NCI-H2171 (cell line): ENCODE measurements at regions not wholly inside any gene's neighbourhood (a gene's known extent, or its start where the extent isn't known, plus 50 kb on each side); places are given as distances from the start of the nearest gene placed in this dataset.

Experiments used
- DNase-seq: peaks from one replicate; lab custom pipeline; 2025; lab: John Stamatoyannopoulos, UW

DNA sequence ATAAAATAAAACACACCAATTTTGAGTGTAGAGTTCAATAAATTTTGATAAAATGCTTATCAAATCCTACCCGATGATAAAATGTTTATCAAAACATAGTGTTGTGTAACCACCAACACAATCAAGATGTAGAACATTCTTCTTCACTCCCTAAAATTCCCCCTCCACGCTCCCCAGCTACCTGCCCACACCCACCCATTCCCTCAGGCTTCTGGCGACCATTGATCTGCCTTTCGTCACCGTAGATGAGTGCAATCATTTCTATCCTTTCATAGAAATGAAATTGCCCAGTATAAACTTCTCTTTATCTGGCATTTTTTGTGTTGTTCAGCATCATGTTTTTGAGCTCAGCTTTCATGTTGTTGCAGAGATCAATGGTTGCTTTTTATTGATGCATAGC is 90.7 kb upstream of the TBX3 start:
- DNase-seq: no peak

DNA sequence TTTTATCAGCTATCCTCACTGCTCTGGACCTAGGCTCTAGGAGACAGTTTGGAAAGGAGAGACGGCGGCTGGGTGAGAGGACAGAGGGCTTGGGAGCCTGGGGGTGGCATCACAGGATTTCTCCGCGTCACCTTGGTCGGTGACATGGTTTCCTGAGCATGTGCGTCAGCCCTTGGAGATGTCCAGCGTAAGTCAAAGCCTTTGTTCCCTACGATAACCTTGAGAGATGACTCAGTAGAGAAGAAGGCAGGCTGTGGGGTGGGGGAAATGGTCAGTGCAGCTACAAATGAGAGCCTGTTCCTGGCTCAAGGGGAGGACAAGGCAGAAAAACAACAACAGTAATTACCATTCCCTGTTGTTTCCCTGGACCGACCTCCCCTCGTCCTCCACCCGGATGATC is 90.2 kb upstream of the TBX3 start:
- no peak for DNase-seq

DNA sequence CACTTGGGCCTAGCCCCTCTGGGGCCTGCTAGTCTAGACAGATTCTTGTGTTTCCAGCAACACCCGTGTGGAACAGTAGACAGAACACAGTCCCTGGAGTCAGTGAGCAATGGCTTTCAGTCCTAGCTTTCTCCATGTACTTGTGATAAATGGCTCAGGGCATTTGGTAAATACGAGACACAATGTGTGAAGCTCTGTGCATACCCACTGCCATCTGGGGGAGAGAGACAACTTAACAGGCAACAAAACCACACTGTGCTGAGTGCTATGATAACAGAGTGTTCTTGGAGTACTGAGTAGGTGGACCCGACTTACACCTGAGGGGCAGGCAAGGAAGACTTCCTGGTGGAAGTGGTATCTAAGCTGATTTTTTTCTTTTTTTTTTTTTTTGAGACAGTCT is 86.3 kb upstream of the TBX3 start:
- DNase-seq: no peak

DNA sequence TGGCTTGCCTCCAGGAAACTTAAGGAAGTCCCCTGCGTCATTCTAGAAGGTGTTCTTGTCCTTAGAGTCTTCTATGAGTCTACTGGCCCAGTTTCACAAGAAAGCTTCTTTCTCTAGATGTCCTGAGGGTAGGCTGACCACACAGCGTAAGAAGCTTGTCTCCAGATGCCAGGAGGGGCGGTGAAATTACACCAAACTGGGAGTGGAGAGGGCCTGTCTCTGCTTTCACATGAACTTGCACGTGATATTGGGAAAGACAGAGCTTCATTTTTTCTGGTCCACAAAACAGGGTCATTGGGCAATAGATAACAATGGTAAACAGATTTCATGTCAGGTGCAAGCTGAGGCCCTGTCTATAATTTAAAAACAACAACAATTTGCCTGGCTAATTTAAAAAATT is 85.7 kb upstream of the TBX3 start:
- DNase-seq: no peak

DNA sequence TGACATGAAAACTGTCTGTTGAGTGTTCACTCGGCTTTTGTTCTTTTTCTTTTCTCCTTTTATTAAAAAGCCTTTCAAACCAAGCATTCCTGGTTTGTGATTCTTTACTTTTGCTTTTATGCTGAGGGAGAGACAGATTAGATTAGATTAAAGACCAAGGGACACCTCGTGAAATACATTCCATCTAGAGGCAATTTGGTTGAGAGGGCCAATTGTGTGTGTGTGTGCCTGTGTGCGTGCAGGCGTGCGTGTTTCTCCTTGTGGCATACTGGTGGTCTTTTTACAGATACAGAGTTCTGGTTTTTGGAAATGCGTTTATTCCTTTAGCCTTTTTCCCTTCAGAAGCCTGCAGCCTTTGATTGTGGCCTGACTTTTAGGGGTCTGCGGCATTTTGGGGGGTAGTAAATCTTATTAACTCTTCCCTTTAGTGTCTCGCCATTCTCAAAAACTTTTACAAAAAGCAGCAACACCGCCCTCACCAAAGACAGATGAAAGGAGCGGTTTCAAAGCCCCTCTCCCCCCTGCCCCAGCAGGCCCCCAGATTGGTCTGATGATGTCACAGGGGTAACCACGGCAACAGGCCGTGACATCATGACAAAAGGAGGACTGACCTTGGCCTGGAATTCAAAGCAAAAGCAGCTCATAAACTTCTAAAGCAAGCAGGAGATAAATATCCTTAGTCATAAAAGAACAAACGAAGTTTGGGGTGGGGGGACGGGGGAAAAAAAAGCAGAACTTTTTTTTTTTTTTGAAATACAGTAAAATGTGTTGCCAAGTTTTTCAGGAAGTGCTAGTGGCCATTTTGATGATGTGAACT is 84.1 kb upstream of the TBX3 start:
- DNase-seq: no peak

DNA sequence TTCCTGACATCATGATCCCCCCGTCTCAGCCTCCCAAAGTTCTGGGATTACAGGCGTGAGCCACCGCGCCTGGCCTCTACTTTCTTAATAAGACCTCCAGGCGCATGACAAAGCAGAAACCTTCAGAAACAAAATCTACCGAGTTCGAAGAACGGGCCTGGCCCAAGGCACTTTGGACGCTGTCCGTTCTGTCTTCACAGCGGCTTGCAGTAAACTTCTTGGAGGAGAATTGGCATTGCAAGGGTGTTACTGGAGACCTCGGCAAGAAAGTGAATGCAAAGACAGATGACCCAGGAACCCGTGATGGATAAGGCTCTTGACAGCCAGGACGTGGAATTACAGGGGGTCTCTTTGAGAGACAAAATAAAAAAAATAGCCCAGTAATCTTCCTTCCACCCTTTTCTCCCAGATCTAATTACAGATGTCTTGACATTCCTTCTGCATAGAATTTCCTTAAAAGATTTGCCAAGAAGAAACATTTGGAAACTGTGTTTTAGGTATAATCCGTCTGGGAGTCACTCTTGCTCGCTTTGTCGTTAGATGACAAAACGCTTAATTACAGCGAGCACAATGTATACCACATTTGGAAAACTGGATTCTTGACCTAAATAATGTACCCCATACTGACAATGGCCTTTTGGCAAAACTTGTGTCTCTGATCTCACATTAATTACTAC is 83.2 kb upstream of the TBX3 start:
- no peak for DNase-seq

DNA sequence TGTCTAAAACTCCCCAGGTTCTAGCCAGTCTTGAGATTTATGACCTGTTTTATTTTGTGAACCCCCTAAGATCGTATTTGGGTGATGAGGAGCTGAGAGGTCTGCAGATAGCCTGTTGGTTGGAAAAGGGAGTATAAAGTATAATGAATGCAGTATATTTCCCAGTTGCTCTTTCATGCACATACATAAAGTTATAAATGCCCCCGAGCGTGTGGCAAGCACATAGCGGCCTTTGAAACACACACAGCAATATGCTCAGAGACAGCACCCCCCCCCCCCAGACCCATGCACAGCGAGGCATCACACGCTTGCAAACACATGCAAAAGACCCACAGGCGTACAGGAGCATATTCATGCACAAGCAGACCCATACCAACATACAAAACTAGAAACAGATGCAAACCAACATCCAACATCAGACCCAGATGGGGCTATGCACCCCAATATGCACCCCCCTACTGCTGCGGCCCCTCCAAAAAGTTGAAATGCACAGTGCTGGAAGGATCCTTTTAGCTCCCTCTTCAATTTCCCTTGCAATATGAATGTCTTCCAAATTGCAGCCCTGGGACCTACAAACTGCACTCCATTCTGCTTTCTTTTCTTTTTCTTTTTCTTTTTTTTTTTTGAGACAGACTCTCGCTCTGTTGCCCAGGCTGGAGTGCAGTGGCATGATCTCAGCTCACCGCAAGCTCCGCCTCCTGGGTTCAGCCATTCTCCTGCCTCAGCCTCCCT is 82.2 kb upstream of the TBX3 start:
- DNase-seq: no peak

DNA sequence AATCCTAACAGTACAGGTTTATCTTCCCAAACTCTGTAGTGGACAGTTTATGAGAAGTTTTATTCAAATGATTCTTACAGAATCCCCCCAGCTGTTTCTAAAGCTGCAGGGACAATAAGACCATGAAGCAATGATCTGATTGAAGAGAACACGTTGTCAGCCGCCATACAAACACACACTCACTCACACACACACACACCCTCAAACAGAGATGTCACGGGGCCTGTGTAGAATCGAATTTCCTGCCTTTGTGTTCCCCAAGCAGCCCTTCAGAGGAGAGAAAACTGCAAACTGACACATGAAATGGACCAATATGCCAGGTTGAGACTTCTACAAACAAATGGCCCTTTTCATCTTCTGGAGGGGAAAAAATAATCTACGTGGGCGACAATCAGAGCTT is 80.5 kb upstream of the TBX3 start:
- DNase-seq: no peak

DNA sequence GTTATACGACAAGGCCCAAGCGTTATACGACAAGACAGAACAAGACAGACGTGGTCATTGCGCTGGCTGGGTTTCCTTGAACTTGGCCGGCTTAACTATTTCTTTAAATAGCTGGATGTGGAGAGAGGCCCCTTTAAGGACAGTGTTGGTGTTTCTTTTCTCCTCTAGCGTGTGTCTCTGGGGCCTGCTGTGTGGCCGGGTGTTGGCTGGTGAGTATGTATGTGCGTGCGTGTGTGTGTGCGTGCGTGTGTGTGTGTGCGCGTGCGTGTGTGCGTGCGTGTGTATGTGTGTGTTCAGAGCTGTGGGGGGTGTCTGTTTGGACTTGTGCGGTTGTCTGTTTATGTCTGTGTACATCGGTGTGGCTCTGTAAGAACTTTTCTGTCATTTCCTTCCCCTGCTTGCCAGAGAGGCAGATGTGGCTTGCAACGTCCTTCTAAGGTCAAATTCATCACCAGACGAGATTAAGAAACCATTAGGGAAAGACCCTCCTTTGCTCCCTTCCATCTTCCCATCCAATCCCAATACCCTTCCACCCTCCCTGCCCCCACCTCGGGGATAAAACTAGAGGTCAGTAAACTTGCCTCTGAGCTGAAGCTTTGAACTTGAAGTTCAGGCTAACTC is 78.6 kb upstream of the TBX3 start:
- no peak for DNase-seq

DNA sequence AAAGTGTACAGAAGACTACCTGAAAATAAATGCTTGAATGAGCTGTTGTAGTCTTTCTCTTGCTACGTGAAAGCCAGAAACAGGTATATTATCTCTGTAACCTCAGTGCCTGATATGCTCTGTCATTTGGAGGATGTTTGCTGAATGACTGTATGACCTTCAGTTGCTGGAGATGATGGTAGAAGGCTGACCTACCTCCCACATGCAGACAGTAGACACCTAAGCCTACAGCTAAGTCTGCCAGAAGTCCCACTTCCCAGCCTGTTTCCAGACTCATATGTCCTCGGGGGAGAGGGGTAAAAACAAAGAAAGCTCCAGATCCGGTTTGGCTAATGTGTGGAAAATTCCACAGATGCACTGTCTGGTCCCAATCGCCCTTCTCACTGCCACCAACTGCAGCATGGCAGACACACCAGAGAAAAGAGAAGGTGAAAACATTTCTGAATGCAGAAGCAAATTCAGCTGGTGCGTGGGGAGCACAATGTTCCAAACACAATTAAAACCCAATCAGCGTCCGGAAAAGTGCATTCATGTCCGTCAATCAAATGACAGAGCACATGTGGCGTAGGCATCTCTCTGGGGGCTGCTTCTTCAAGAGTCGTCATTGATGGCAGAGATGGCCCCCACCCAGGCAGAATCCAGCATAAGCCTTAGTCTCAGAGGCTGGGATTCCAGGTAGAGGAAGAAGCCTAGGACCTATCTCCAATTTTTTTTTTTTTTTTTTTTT is 76.3 kb upstream of the TBX3 start:
- DNase-seq: no peak

DNA sequence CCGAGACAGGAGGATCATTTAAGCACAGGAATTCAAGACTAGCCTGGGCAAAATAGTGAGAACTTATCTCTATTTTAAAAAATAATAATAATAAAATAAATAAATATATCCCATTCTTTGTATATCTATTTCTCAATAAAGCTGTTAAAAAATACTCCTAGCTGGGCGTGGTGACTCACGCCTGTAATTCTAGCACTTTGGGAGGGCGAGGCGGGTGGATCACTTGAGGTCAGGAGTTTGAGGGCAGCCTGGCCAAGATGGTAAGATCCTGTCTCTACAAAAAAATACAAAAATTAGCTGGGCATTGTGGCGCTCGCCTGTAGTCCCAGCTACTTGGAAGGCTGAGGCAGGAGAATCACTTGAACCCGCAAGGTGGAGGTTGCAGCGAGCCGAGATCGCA is 75.7 kb upstream of the TBX3 start:
- DNase-seq: no peak

DNA sequence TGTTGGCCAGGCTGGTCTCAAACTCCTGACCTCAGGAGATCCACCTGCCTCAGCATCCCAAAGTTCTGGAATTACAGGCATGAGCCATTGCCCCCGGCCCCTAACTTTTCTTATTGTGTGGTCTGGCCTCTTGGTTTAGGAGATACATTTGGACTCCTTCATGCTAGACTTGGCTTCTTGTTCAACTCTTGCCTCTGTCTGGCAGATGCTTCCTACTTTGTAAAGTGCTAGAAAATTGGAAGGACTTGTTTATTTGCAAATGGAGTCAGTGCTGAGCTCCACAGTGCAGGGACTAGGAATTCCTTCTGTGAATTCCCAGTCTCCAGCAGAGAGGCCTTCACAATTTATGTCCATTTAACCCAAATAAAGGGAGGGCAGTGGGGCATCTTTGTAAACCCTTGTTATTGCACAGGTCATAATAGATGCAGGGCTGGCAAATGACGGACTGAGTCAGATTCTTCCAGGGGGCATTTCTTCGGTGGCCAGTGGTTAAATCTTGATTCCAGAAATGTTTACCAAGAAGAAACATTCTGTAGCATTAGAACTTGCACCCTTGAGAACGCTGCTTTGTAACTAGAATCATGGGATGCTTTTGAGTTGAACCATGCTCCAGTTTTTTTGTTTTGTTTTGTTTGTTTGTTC is 73.8 kb upstream of the TBX3 start:
- DNase-seq: no peak

DNA sequence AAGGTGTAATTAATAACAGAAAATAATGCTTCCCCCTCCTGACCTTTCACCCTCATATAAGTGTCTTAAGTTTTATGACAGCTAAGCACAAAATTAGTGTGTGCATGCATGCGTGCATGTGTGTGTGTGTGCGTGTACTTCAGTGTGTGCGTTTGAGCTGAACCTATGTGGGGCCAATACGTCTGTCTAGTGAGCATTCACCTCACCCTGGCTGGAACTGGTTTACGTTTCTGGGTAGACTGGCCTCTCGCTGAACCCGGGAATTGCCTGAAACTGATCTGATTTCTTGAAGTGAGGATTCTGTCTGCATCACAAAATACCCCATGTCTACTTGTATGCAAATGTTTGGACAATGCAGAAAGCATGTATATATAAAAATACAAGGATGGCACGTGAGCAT is 68.2 kb upstream of the TBX3 start:
- DNase-seq: no peak

DNA sequence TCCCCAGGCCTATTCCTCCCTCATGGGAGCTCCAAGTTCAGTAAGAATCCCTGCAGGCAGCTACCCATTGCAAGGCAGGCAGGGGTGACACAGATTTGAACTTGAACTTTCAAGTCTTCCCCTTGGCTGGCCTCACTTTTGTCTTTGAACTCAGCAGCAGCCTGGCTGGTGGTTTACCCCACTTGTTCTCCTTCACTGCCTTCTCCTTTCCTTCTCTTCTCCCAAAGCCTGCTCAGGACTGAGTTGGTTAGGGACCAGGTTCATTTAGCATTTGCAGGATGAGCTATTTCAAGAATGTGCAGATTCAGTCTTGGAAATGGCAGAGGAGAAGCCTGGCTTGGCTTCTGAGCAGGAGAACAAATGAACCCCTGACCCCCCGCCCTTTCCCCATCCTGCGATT is 67.7 kb upstream of the TBX3 start:
- DNase-seq: no peak

DNA sequence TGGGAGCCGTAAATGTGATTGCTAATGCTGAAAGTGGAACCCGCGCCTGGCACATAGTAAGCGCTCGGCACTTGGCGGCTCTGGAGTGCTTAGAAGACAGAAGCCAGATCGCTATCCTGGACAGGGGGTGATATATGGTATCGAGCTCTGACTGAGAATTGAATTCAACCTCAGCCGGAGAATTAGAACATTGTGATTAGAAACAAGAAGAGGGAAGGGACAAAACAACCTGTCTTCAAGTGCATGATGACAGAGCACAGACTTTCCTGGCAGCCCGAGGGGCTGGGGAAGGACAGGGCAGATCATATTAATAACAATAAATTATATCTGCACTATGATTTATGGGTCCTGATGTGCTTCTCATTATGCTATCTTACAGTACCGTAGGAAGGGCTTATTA is 66.9 kb upstream of the TBX3 start:
- DNase-seq: no peak

DNA sequence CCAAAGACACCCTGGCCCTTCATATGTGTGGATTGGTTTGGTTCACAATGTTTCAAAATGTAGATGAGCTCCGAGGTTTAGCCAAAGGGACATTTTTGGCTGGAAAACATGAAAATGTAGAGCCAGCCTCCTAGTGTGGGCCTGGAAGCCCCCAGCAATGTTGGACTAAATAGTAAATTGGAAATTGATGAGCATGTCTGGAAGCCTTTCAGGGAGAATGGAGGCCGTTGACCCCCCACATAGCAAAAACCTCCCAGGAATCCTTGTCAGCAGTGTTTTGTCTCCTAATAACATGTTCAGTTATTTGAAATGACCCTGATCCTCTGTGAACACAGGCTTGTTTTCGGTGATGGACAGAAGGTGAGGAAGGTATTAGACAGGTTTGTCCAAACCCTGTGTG is 65.1 kb upstream of the TBX3 start:
- DNase-seq: no peak

DNA sequence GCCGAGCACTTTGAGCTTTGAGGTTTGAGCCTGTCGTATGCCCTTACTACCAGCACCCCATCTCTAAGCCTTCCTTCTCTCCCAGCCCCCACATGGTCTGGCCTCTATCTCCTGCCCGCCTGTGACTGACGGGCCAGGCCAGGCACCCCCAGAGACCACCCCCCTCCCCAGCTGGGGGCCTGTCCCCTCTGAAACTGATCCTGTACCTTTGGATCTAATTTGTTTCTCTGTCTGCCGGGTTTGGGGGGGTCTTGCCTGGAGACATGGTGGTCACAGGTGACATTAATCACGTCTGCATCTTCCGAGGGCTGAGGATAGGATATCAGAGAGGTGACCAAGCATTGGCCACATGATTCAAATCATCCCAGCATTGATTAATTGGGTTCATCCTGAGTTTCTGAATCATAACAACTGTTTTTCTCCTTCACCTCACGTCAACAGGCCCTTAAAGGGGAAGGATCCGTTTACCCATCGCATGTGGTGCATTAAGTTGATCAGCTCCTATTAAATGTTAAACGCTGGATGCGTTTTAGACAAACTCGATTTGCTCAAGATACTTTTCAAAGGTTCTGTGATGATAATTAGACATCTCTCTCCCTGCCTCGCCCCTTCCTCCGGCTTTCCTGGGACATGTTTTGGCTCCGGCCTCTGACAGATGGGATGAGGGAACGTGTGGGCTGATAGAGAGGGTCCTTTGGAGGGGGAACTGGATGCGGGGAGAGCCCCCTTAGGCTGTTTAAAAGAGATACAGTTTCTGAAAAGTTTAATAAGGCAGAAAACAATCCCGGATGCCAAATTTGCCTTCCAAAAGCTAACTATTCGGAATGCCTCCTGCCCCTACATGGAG is 63.3 kb upstream of the TBX3 start:
- DNase-seq: no peak

DNA sequence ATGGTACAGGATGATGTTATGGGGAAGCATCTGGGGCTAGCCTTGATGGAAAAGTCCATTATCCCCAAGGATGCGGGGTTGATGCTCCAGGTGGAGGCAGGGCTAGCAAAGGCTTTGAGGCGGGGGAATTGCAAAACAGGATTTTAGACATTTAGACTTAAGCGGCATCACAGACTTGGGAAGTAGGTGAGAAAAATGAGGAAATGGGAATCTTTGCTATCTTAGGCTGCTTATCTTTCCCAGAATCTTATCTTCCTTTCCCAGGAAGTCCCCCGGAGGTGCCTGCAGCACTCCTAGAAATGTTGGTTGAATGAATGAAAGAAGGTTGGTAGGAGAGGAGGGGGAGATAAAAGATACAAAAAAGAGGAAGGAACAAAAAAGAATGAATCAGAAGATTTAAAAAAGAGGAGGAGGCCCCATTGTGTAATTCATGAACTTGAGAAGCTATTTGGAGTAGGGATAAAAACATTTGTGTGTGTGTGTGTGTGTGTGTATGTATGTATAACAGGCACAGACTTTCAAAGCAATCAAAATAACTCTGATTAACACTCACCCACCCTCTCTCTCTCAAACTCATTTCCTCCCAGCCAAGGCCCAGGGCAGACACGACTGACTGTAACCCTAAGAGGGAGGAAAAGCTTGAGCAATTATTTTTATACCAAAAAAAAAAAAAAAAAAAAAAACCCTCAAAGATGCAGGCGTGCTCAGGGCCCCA is 62.5 kb upstream of the TBX3 start:
- DNase-seq: no peak

DNA sequence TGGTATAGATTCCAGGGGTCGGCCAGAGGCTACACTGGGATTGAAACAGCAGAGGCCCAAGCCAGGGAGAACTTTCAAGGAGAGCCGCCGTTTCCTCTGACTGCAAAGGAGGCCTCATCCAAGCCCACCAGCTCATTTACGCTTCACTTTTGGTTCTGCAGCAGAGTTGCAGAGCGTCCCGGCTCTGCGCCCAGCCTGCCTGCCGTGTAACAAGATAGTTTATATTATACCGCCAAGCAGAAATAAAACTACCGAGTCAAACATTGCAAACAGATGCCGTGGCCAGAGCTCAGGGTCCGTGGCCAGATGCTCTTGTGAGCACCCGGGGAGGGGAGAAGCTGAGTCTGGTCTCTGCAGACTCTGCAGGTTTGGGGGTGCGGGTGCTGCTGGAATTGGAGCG is 60.7 kb upstream of the TBX3 start:
- no peak for DNase-seq

DNA sequence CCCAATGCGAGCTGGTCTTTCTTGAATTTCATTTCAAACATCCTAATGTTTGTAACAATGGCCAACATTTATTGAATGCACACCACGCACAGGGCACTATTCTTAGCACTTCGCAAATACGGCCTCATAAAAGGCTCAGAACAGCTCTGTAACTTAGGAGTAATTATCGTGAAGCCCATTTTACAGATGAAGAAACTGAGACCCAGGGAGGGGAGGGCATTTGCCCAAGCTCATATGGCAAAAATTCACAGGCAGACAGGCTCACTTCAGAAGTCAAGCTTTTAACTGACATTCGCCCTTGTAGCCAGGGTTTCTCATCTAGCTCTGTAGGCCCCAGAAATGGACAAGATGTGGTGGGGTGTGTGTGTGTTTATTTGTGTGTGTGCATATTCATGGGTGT is 60.3 kb upstream of the TBX3 start:
- no peak for DNase-seq
